ENCODE measurements at regions not wholly inside any gene's neighbourhood (a gene's known extent, or its start where the extent isn't known, plus 50 kb on each side); places are given as distances from the start of the nearest gene placed in this dataset.
A peak's percentile ranks its signal among the peaks of the same experiment; 100 is the strongest.
"Not testable (repeated sequence)": the region's sequence is repeated elsewhere in the genome, so short reads cannot be mapped to it uniquely, and the experiment has no call there.

DNA sequence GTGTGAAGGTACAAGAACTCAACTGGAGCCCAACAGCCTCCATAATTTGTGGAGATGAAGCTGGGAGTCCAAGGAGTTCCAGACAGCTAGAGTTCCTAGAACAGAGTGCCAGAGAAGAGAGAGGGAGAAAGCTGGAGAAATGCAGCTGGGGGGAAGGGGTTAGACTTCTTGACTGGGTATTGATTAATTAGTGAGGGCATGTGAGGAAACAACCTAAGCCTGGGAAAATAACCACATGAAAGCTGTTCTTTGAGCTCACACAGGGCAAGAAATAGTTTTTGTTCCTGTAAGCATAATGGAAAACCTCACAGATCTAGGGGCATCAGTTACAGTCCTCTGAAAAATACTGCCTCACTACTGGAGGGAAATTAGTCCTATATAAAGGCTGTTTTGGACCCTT, 230.5 kb upstream of the FKBP1C start:
- Histone ChIP-seq H3K27ac (ENCODE audit: poor library complexity, severe bottlenecking) (no peak overlapping the region), H3K4me3 (ENCODE audit: severe bottlenecking) (no peak overlapping the region), H3K9me3 (ENCODE audit: severe bottlenecking) (peaks cover 2% of the 10 kb centered on the region), H3K27me3 (ENCODE audit: insufficient read depth, poor library complexity, severe bottlenecking) (no peaks in the 10 kb centered on the region), H3K4me1 (ENCODE audit: insufficient read depth, poor library complexity, severe bottlenecking) (no peaks in the 10 kb centered on the region), H3K36me3 (ENCODE audit: low read depth) (no peaks in the 10 kb centered on the region)
- DNase-seq (ENCODE audit: low spot score) (no peak), ATAC-seq (ENCODE audit: low read depth) (no peak)
- TF ChIP-seq, protein P1, sequence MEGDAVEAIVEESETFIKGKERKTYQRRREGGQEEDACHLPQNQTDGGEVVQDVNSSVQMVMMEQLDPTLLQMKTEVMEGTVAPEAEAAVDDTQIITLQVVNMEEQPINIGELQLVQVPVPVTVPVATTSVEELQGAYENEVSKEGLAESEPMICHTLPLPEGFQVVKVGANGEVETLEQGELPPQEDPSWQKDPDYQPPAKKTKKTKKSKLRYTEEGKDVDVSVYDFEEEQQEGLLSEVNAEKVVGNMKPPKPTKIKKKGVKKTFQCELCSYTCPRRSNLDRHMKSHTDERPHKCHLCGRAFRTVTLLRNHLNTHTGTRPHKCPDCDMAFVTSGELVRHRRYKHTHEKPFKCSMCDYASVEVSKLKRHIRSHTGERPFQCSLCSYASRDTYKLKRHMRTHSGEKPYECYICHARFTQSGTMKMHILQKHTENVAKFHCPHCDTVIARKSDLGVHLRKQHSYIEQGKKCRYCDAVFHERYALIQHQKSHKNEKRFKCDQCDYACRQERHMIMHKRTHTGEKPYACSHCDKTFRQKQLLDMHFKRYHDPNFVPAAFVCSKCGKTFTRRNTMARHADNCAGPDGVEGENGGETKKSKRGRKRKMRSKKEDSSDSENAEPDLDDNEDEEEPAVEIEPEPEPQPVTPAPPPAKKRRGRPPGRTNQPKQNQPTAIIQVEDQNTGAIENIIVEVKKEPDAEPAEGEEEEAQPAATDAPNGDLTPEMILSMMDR (IDR thresholded peaks at IDR 0.05; ENCODE audit: poor library complexity, severe bottlenecking): no peak

DNA sequence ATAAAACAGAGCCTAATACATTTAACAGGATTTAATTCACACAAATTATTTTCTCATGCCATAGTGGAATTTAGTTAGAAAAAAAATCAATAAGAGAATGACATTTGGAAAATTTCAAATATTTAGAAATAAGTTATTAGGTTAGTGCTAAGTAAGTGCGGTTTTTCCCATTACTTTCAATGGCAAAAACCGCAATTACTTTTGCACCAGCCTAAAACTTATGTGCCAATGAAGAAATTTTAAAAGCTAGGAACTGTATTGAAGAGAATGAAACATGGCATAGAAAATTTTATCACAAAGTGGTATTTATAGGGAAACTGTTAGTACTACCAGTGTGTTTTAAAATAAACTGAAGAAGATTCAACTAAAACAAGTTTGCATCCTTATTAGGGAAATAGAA, 228.3 kb upstream of the FKBP1C start:
- no peak overlapping the region for H3K27ac ChIP-seq (ENCODE audit: poor library complexity, severe bottlenecking)
- no peak for DNase-seq (ENCODE audit: low spot score)
- no peaks in the 10 kb centered on the region for H3K4me1 ChIP-seq (ENCODE audit: insufficient read depth, poor library complexity, severe bottlenecking)
- TF ChIP-seq, protein P1 (IDR thresholded peaks at IDR 0.05; ENCODE audit: poor library complexity, severe bottlenecking): no peak
- ATAC-seq (ENCODE audit: low read depth): no peak
- no peak overlapping the region for H3K4me3 ChIP-seq (ENCODE audit: severe bottlenecking)
- H3K9me3 ChIP-seq (ENCODE audit: severe bottlenecking): peaks cover 2% of the 10 kb centered on the region
- H3K27me3 ChIP-seq (ENCODE audit: insufficient read depth, poor library complexity, severe bottlenecking): no peaks in the 10 kb centered on the region
- H3K36me3 ChIP-seq (ENCODE audit: low read depth): no peaks in the 10 kb centered on the region

DNA sequence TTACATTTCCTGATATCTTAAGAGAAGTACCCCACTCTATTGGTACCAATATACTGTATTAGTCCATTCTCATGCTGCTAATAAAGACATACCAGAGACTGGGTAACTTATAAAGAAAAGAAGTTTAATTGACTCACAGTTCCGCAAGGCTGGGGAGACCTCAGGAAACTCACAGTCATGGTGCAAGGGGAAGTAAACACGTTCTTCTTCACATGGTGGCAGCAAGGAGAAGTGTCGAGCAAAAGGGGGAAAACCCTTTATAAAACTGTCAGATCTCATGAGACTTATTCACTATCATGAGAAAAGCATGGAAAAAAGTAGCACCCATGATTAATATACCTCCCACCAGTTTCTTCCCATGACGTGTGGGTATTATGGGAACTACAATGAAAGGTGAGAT, 219.6 kb upstream of the FKBP1C start:
- not testable (repeated sequence) for H3K4me3 ChIP-seq (ENCODE audit: severe bottlenecking); H3K4me1 ChIP-seq (ENCODE audit: insufficient read depth, poor library complexity, severe bottlenecking); H3K36me3 ChIP-seq (ENCODE audit: low read depth); ATAC-seq (ENCODE audit: low read depth); H3K27me3 ChIP-seq (ENCODE audit: insufficient read depth, poor library complexity, severe bottlenecking); H3K27ac ChIP-seq (ENCODE audit: poor library complexity, severe bottlenecking); H3K9me3 ChIP-seq (ENCODE audit: severe bottlenecking); DNase-seq (ENCODE audit: low spot score)

DNA sequence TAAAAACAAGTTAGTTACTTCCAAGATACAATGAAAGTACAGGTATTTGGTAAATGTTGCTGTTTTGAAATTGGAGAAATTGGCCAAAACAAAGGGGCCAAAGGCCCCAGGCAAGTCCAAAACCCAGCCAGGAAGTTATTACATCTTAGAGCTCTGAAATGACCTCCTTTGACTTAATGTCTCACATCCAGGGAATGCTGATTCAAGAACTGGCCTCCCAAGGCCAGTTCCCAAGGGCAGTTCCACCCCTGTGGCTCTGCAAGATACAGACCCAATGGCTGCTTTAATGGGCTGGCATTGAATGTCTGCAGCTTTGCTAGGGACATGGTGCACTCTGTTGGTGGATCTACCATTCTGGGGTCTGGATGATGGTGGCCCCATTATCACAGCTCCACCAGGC, 217.3 kb upstream of the FKBP1C start:
- Histone ChIP-seq H3K27me3 (ENCODE audit: insufficient read depth, poor library complexity, severe bottlenecking) (no peaks in the 10 kb centered on the region), H3K4me1 (ENCODE audit: insufficient read depth, poor library complexity, severe bottlenecking) (peaks cover 1% of the 10 kb centered on the region), H3K4me3 (ENCODE audit: severe bottlenecking) (no peak overlapping the region), H3K36me3 (ENCODE audit: low read depth) (no peaks in the 10 kb centered on the region), H3K9me3 (ENCODE audit: severe bottlenecking) (no peaks in the 10 kb centered on the region), H3K27ac (ENCODE audit: poor library complexity, severe bottlenecking) (no peak overlapping the region)
- no peak for ATAC-seq (ENCODE audit: low read depth)
- DNase-seq (ENCODE audit: low spot score): no peak
- TF ChIP-seq, protein P1 (IDR thresholded peaks at IDR 0.05; ENCODE audit: poor library complexity, severe bottlenecking): no peak

DNA sequence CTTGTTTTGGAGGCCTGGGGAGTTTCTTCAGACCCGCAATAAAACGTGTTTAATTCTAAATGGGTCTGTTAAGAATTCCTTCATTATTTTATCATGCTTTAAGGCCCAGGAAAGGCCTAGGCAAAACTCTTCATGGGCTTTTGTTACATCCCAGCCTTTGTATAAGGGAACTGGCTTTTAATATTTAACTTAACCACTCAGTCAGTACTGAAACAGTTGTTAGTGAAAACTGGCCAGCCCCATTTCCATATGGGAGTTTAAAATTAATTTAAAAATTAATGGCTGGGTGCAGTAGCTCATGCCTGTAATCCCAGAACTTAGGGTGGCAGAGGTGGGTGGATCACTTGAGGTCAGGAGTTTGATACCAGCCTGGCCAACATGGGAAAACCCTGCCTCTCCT, 213.2 kb upstream of the FKBP1C start:
- no peak overlapping the region for H3K27ac ChIP-seq (ENCODE audit: poor library complexity, severe bottlenecking)
- H3K9me3 ChIP-seq (ENCODE audit: severe bottlenecking): no peaks in the 10 kb centered on the region
- H3K4me3 ChIP-seq (ENCODE audit: severe bottlenecking): no peak overlapping the region
- ATAC-seq (ENCODE audit: low read depth) (no peak), DNase-seq (ENCODE audit: low spot score) (no peak)
- no peaks in the 10 kb centered on the region for H3K27me3 ChIP-seq (ENCODE audit: insufficient read depth, poor library complexity, severe bottlenecking)
- peaks cover 14% of the 10 kb centered on the region for H3K4me1 ChIP-seq (ENCODE audit: insufficient read depth, poor library complexity, severe bottlenecking)
- no peaks in the 10 kb centered on the region for H3K36me3 ChIP-seq (ENCODE audit: low read depth)
- TF ChIP-seq, protein P1 (IDR thresholded peaks at IDR 0.05; ENCODE audit: poor library complexity, severe bottlenecking): no peak

DNA sequence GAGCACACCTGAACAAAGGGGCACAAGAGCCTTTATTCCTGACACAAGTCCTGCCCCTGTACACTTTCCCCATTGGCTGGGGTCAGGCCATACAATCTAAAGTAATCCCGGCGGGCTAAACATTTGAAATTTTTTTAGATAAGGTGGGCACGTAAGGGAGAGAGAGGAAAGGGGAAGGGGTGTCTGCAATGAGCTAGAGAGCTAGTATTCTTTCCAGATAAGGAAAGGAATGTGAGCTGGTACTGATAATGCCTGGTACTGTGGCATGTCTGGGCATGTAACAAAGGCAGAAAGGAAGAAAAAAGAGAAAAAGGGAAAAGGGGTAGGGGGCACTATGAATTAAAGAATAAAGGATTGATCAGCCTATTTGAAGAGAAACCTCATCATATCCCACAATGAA, 212.0 kb upstream of the FKBP1C start:
- ATAC-seq (ENCODE audit: low read depth): peak; percentile 40; the same call in 1 of the 3 replicates
- not testable (repeated sequence) for H3K9me3 ChIP-seq (ENCODE audit: severe bottlenecking); H3K4me3 ChIP-seq (ENCODE audit: severe bottlenecking); H3K36me3 ChIP-seq (ENCODE audit: low read depth); DNase-seq (ENCODE audit: low spot score); H3K27me3 ChIP-seq (ENCODE audit: insufficient read depth, poor library complexity, severe bottlenecking)
- Histone ChIP-seq H3K27ac (ENCODE audit: poor library complexity, severe bottlenecking) (peak overlapping the region; percentile 14), H3K4me1 (ENCODE audit: insufficient read depth, poor library complexity, severe bottlenecking) (peaks cover 14% of the 10 kb centered on the region)
